CD14-positive monocyte (primary cell): ENCODE measurements at regions not wholly inside any gene's neighbourhood (a gene's known extent, or its start where the extent isn't known, plus 50 kb on each side); places are given as distances from the start of the nearest gene placed in this dataset.

Experiments used
- DNase-seq, 3 donors: peaks; one replicate each; pipeline ENCODE4 v3.0.0-alpha.2; 2011 to 2022
- H2AFZ ChIP-seq: 2 replicates; pipeline ENCODE4 v1.6.0; 2012; ENCODE audit warnings: mild to moderate bottlenecking, low read depth, low read length, inconsistent platforms; ENCODE audit not compliant: insufficient read depth, poor library complexity, severe bottlenecking
- H3K27ac ChIP-seq, 2 donors: 1 replicate in 1 of 2; 2 replicates in 1 of 2; pipeline ENCODE4 v1.5.1; 2012 to 2013; ENCODE audit warnings: low read length in 2 of 2, control low read depth in 1 of 2, inconsistent platforms in 1 of 2, low read depth in 1 of 2, mild to moderate bottlenecking in 1 of 2
- H3K27me3 ChIP-seq, 2 donors: one replicate each; pipeline versions ENCODE4 v1.6.0 to v1.6.1; 2011 to 2013; ENCODE audit warnings: low read length in 2 of 2; ENCODE audit not compliant: control insufficient read depth in 2 of 2, insufficient read depth in 2 of 2
- H3K36me3 ChIP-seq, 2 donors: replicated peaks in 1 of 2; 1 replicate in 1 of 2; 2 replicates in 1 of 2; pipeline versions ENCODE4 v1.5.1 to v1.6.1; 2012 to 2013; ENCODE audit warnings: low read length in 2 of 2, control low read depth in 1 of 2, inconsistent platforms in 1 of 2, mild to moderate bottlenecking in 1 of 2; ENCODE audit not compliant: insufficient read depth in 2 of 2, control insufficient read depth in 1 of 2
- H3K4me1 ChIP-seq, 2 donors: 1 replicate in 1 of 2; 2 replicates in 1 of 2; pipeline versions ENCODE4 v1.5.1 to v1.6.1; 2012 to 2013; ENCODE audit warnings: low read length in 2 of 2, control low read depth in 1 of 2, inconsistent platforms in 1 of 2, mild to moderate bottlenecking in 1 of 2, moderate library complexity in 1 of 2; ENCODE audit not compliant: insufficient read depth in 2 of 2, control insufficient read depth in 1 of 2
- H3K4me2 ChIP-seq: replicated peaks from 2 replicates; pipeline ENCODE3; 2012; ENCODE audit warnings: low read length, moderate library complexity, mild to moderate bottlenecking; ENCODE audit not compliant: poor library complexity, severe bottlenecking; ENCODE audit errors: extremely low read depth
- H3K4me3 ChIP-seq, 3 experiments: fragments of 200-600 bp in 1 of 3; sonication (generic) in 1 of 3; replicated peaks in 1 of 3; 1 replicate in 2 of 3; 2 replicates in 1 of 3; pipeline ENCODE4 v1.5.1; 2011 to 2013; ENCODE audit warnings: low read length in 3 of 3, mild to moderate bottlenecking in 3 of 3, control low read depth in 2 of 3, low read depth in 2 of 3, inconsistent platforms in 1 of 3, moderate library complexity in 1 of 3
- H3K79me2 ChIP-seq: 2 replicates; pipeline ENCODE4 v1.6.0; 2012; ENCODE audit warnings: mild to moderate bottlenecking, control low read depth, inconsistent platforms, low read length, moderate library complexity; ENCODE audit not compliant: insufficient read depth
- H3K9ac ChIP-seq: 2 replicates; pipeline ENCODE4 v1.6.0; 2017; ENCODE audit warnings: low read length, mild to moderate bottlenecking; ENCODE audit not compliant: insufficient read depth, poor library complexity, severe bottlenecking
- H3K9me3 ChIP-seq, 2 donors: replicated peaks in 1 of 2; 1 replicate in 1 of 2; 2 replicates in 1 of 2; pipeline versions ENCODE4 v1.5.1 to v1.6.1; 2012 to 2013; ENCODE audit warnings: low read length in 2 of 2, control low read depth in 1 of 2; ENCODE audit not compliant: control insufficient read depth in 1 of 2, insufficient read depth in 1 of 2
- H4K20me1 ChIP-seq: 2 replicates; pipeline ENCODE4 v1.6.0; 2012; ENCODE audit warnings: mild to moderate bottlenecking, low read length, control low read depth, moderate library complexity; ENCODE audit not compliant: insufficient read depth
- H3K27ac Mint-ChIP-seq, 7 donors: one replicate each; pipeline ENCODE4 v1.8.0; 2020; ENCODE audit warnings: mild to moderate bottlenecking in 7 of 7, mixed read lengths in 7 of 7, moderate library complexity in 6 of 7, inconsistent platforms in 2 of 7
- H3K27me3 Mint-ChIP-seq, 3 donors: one replicate each; pipeline ENCODE4 v1.8.0; 2021 to 2022; ENCODE audit warnings: low read depth in 3 of 3, mild to moderate bottlenecking in 3 of 3, mixed read lengths in 3 of 3, moderate library complexity in 3 of 3, inconsistent platforms in 1 of 3
- H3K36me3 Mint-ChIP-seq, 2 donors: one replicate each; pipeline ENCODE4 v1.8.0; 2020; ENCODE audit warnings: mixed read lengths in 2 of 2, inconsistent platforms in 1 of 2, mild to moderate bottlenecking in 1 of 2
- H3K4me1 Mint-ChIP-seq: one replicate; pipeline ENCODE4 v1.8.0; 2020; ENCODE audit warnings: mild to moderate bottlenecking, mixed read lengths
- H3K4me3 Mint-ChIP-seq, 2 donors: one replicate each; pipeline ENCODE4 v1.8.0; 2020; ENCODE audit warnings: mild to moderate bottlenecking in 2 of 2, mixed read lengths in 2 of 2, moderate library complexity in 1 of 2
- H3K9me3 Mint-ChIP-seq, 7 donors: one replicate each; pipeline ENCODE4 v1.8.0; 2020 to 2022; ENCODE audit warnings: mixed read lengths in 7 of 7, mild to moderate bottlenecking in 6 of 7, moderate library complexity in 6 of 7, inconsistent platforms in 2 of 7
- CTCF ChIP-seq: fragments of 200-600 bp; IDR thresholded peaks from one replicate; pipeline ENCODE4 v1.8.0; 2022; ENCODE audit warnings: antibody characterized with exemption, mild to moderate bottlenecking
- WGBS: methylation state at CpG from one replicate; pipeline ENCODE4 v1.1.5; 2013; ENCODE audit warnings: missing lambda C conversion rate; ENCODE audit not compliant: insufficient coverage; 5-methylcytosine and 5-hydroxymethylcytosine counted together
- intact Hi-C, 2 donors: fragments of 100-400 bp; cut with micrococcal nuclease; formaldehyde crosslinking; loops; one replicate each; pipeline versions ENCODE4 v1.15.0 to v1.15.1; 2023

GRCh38 chr12:107891967-107892366, 117.5 kb downstream of the ASCL4 start:
- no peaks in the 10 kb centered on the region for H3K36me3 ChIP-seq
- Mint-ChIP-seq H3K27ac (no peak overlapping the region), H3K4me1 (peaks cover 3% of the 10 kb centered on the region), H3K9me3 (no peaks in the 10 kb centered on the region), H3K4me3 (no peak overlapping the region), H3K36me3 (no peaks in the 10 kb centered on the region), H3K27me3 (peaks cover 3 to 4% (median 3%) of the 10 kb centered on the region in 3 donors)
- H3K4me1 ChIP-seq = no peaks in the 10 kb centered on the region
- TF ChIP-seq CTCF = peak; percentile 36
- intact Hi-C loops = no loop called here
- H3K27ac ChIP-seq = no peak overlapping the region
- no peaks in the 10 kb centered on the region for H3K27me3 ChIP-seq
- H3K79me2 ChIP-seq = no peaks in the 10 kb centered on the region
- H4K20me1 ChIP-seq = no peaks in the 10 kb centered on the region
- no peak overlapping the region for H3K4me2 ChIP-seq
- H2AFZ ChIP-seq = no peak overlapping the region
- 94% methylated on average over 2 of the region's 3 CpGs for WGBS
- no peaks in the 10 kb centered on the region for H3K9me3 ChIP-seq
- peak in 2 of 3 donors; percentile 18 to 34 for DNase-seq
- H3K4me3 ChIP-seq = no peak overlapping the region
- H3K9ac ChIP-seq = no peak overlapping the region

- no peaks in the 10 kb centered on the region for H4K20me1 ChIP-seq
- intact Hi-C loops = no loop called here
These were observed 120.1 kb downstream of the ASCL4 start for GRCh38 chr12:107894589-107894988.

More at GRCh38 chr12:107894589-107894988, 120.1 kb downstream of the ASCL4 start:
- Mint-ChIP-seq H3K4me1 (peaks cover 3% of the 10 kb centered on the region), H3K4me3 (no peak overlapping the region), H3K9me3 (no peaks in the 10 kb centered on the region), H3K27ac (no peak overlapping the region), H3K36me3 (no peaks in the 10 kb centered on the region), H3K27me3 (peaks cover 4 to 13% (median 7%) of the 10 kb centered on the region in 3 donors)
- no peak for DNase-seq
- no peaks in the 10 kb centered on the region for H3K27me3 ChIP-seq
- no peak overlapping the region for H2AFZ ChIP-seq
- H3K4me2 ChIP-seq = no peak overlapping the region
- no peak overlapping the region for H3K9ac ChIP-seq
- H3K79me2 ChIP-seq = no peaks in the 10 kb centered on the region
- no peaks in the 10 kb centered on the region for H3K9me3 ChIP-seq
- no peak overlapping the region for H3K27ac ChIP-seq
- H3K4me3 ChIP-seq = no peak overlapping the region
- no peak for TF ChIP-seq CTCF
- H3K4me1 ChIP-seq = no peaks in the 10 kb centered on the region
- H3K36me3 ChIP-seq = no peaks in the 10 kb centered on the region
- 89% methylated on average over 2 of the region's 3 CpGs for WGBS
